ENCODE measurements at regions not wholly inside any gene's neighbourhood (a gene's known extent, or its start where the extent isn't known, plus 50 kb on each side); places are given as distances from the start of the nearest gene placed in this dataset.
A peak's percentile ranks its signal among the peaks of the same experiment; 100 is the strongest.

DNA sequence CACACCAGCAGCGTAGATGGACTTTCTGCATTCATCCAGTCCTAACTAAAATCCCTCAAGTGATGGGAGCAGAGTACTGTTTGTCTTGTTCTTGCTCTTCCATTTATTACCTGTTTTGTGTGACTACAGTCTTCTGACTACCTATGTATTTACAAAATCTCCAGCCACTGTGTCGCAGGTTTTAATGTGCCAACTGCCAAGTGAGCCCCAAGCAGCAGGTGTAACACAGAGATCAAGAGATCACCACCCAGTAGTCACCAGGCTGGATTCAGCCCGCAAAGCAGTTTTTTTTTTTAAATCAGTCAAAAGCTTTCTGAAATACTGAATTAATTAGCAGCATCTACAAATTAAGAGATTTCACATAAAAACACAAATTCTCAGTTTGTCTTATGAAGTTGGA is 724.1 kb upstream of the USP15 start:
- Histone ChIP-seq H3K4me2 (no peak overlapping the region), H3K9me3 (ENCODE audit: low read depth) (no peaks in the 10 kb centered on the region), H3K79me2 (no peaks in the 10 kb centered on the region), H3K36me3 (replicated peaks; ENCODE audit: insufficient read depth, low read depth) (no peaks in the 10 kb centered on the region), H4K20me1 (ENCODE audit: insufficient read depth, poor library complexity, severe bottlenecking) (no peaks in the 10 kb centered on the region), H3K4me3 (no peak overlapping the region), H3K4me1 (ENCODE audit: insufficient read depth) (no peaks in the 10 kb centered on the region), H3K9me2 (replicated peaks; ENCODE audit: insufficient read depth) (no peaks in the 10 kb centered on the region), H3K27me3 (no peaks in the 10 kb centered on the region), H3K27ac (no peak overlapping the region), H2AFZ (no peak overlapping the region)
- TF ChIP-seq, protein P1, sequence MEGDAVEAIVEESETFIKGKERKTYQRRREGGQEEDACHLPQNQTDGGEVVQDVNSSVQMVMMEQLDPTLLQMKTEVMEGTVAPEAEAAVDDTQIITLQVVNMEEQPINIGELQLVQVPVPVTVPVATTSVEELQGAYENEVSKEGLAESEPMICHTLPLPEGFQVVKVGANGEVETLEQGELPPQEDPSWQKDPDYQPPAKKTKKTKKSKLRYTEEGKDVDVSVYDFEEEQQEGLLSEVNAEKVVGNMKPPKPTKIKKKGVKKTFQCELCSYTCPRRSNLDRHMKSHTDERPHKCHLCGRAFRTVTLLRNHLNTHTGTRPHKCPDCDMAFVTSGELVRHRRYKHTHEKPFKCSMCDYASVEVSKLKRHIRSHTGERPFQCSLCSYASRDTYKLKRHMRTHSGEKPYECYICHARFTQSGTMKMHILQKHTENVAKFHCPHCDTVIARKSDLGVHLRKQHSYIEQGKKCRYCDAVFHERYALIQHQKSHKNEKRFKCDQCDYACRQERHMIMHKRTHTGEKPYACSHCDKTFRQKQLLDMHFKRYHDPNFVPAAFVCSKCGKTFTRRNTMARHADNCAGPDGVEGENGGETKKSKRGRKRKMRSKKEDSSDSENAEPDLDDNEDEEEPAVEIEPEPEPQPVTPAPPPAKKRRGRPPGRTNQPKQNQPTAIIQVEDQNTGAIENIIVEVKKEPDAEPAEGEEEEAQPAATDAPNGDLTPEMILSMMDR (IDR thresholded peaks at IDR 0.05; ENCODE audit: poor library complexity), result no peak
- DNase-seq (ENCODE audit: low spot score), result no peak
- 94% methylated on average over 3 of the region's 3 CpGs for WGBS (ENCODE audit: low lambda C conversion rate, missing lambda C conversion rate)

DNA sequence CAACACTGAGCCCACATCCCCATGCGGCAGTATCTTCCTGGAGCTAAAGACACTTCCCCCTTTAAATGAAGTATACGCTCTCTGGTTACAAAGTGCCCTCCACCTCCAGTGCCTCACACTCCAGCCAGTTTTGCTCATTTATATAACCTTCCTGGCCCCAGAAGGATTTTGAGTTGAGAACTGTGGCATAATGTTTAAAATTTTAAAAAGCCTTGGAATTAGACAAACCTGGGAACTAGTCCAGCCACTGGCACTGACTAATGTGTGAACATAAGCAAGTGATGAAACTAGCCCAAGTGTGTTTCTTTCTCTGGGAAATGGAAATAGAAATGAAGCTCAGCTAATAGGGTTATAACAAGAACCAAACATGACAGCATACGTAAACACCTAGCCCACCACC is 723.7 kb upstream of the USP15 start:
- no peaks in the 10 kb centered on the region for H4K20me1 ChIP-seq (ENCODE audit: insufficient read depth, poor library complexity, severe bottlenecking)
- no peak overlapping the region for H3K4me2 ChIP-seq
- H3K27me3 ChIP-seq, result no peaks in the 10 kb centered on the region
- DNase-seq (ENCODE audit: low spot score), result no peak
- no peak overlapping the region for H2AFZ ChIP-seq
- H3K4me1 ChIP-seq (ENCODE audit: insufficient read depth), result no peaks in the 10 kb centered on the region
- no peaks in the 10 kb centered on the region for H3K79me2 ChIP-seq
- 84% methylated on average over 3 of the region's 3 CpGs for WGBS (ENCODE audit: low lambda C conversion rate, missing lambda C conversion rate)
- H3K36me3 ChIP-seq (replicated peaks; ENCODE audit: insufficient read depth, low read depth), result no peaks in the 10 kb centered on the region
- H3K4me3 ChIP-seq, result no peak overlapping the region
- H3K9me2 ChIP-seq (replicated peaks; ENCODE audit: insufficient read depth), result no peaks in the 10 kb centered on the region
- no peak overlapping the region for H3K27ac ChIP-seq
- H3K9me3 ChIP-seq (ENCODE audit: low read depth), result no peaks in the 10 kb centered on the region
- TF ChIP-seq, protein P1 (IDR thresholded peaks at IDR 0.05; ENCODE audit: poor library complexity), result no peak
- TF ChIP-seq EZH2 (IDR thresholded peaks at IDR 0.05; ENCODE audit: borderline replicate concordance) (no peak), EZH2phosphoT487 (IDR thresholded peaks at IDR 0.05; ENCODE audit: low read depth, severe bottlenecking, unreplicated experiment) (no peak)

DNA sequence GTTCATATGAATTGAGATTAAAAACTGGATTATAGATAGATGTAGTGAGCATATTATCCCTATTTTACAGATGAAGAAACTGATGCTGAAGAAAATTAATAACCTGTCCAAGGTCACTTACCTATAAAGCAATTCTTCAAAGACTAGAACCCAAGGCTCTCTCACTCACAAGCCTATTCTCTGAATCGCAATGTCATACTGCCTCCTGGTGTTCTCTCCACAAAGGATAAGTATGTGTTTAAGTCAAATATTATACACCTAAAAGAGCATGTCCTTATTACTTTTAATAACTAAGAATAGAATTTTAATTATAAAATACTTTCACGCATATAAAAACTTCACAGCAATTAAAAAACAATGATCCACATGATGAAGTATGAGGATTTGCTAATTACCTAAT is 721.3 kb upstream of the USP15 start:
- no peak for DNase-seq (ENCODE audit: low spot score)
- H3K9me3 ChIP-seq (ENCODE audit: low read depth), result no peaks in the 10 kb centered on the region
- H4K20me1 ChIP-seq (ENCODE audit: insufficient read depth, poor library complexity, severe bottlenecking), result no peaks in the 10 kb centered on the region
- no peak overlapping the region for H3K27ac ChIP-seq
- H3K4me1 ChIP-seq (ENCODE audit: insufficient read depth), result no peaks in the 10 kb centered on the region
- no peaks in the 10 kb centered on the region for H3K9me2 ChIP-seq (replicated peaks; ENCODE audit: insufficient read depth)
- no peak overlapping the region for H3K4me3 ChIP-seq
- H3K79me2 ChIP-seq, result no peaks in the 10 kb centered on the region
- no peak overlapping the region for H3K4me2 ChIP-seq
- TF ChIP-seq EZH2 (IDR thresholded peaks at IDR 0.05; ENCODE audit: borderline replicate concordance) (no peak), EZH2phosphoT487 (IDR thresholded peaks at IDR 0.05; ENCODE audit: low read depth, severe bottlenecking, unreplicated experiment) (no peak)
- TF ChIP-seq, protein P1 (IDR thresholded peaks at IDR 0.05; ENCODE audit: poor library complexity), result peak; percentile 31
- WGBS (ENCODE audit: low lambda C conversion rate, missing lambda C conversion rate), result 71% methylated on average over 2 of the region's 2 CpGs
- no peaks in the 10 kb centered on the region for H3K36me3 ChIP-seq (replicated peaks; ENCODE audit: insufficient read depth, low read depth)
- H2AFZ ChIP-seq, result no peak overlapping the region
- no peaks in the 10 kb centered on the region for H3K27me3 ChIP-seq

DNA sequence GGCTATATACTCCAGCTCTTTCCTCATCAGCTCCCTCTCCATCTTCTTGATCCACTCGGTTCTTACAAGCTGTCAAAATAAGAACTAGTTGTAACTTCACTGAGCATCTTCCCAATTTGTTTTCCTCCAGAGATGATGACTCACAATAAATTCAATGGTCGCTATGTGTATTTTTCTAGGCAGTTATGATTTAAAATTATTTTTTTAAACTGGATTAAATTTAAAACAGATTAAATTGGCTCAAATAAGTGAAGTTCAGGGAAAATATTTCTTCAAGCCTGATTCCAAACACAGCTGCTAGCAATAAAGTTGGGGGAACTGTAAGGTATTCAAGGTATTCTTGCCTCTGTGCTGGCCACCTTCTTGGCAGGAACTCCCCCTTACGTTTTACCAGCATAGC is 717.7 kb upstream of the USP15 start:
- Histone ChIP-seq H3K4me1 (ENCODE audit: insufficient read depth) (no peaks in the 10 kb centered on the region), H3K27ac (no peak overlapping the region), H3K4me2 (no peak overlapping the region), H3K4me3 (no peak overlapping the region), H3K9me2 (replicated peaks; ENCODE audit: insufficient read depth) (no peaks in the 10 kb centered on the region), H3K9me3 (ENCODE audit: low read depth) (no peaks in the 10 kb centered on the region), H2AFZ (no peak overlapping the region), H3K36me3 (replicated peaks; ENCODE audit: insufficient read depth, low read depth) (no peaks in the 10 kb centered on the region), H3K27me3 (no peaks in the 10 kb centered on the region), H4K20me1 (ENCODE audit: insufficient read depth, poor library complexity, severe bottlenecking) (no peaks in the 10 kb centered on the region), H3K79me2 (no peaks in the 10 kb centered on the region)
- WGBS (ENCODE audit: low lambda C conversion rate, missing lambda C conversion rate), result 57% methylated on average over 3 of the region's 3 CpGs
- DNase-seq (ENCODE audit: low spot score), result no peak
- TF ChIP-seq, protein P1 (IDR thresholded peaks at IDR 0.05; ENCODE audit: poor library complexity), result no peak
- TF ChIP-seq EZH2 (IDR thresholded peaks at IDR 0.05; ENCODE audit: borderline replicate concordance) (no peak), EZH2phosphoT487 (IDR thresholded peaks at IDR 0.05; ENCODE audit: low read depth, severe bottlenecking, unreplicated experiment) (no peak)

Measured in hepatocyte (in vitro differentiated cells).